NCI-H1930 (cell line): ENCODE measurements at regions not wholly inside any gene's neighbourhood (a gene's known extent, or its start where the extent isn't known, plus 50 kb on each side); places are given as distances from the start of the nearest gene placed in this dataset.

ENCODE experiments used
- DNase-seq, 2 experiments: peaks; one replicate each; lab custom pipeline; 2025; lab: John Stamatoyannopoulos, UW

DNA sequence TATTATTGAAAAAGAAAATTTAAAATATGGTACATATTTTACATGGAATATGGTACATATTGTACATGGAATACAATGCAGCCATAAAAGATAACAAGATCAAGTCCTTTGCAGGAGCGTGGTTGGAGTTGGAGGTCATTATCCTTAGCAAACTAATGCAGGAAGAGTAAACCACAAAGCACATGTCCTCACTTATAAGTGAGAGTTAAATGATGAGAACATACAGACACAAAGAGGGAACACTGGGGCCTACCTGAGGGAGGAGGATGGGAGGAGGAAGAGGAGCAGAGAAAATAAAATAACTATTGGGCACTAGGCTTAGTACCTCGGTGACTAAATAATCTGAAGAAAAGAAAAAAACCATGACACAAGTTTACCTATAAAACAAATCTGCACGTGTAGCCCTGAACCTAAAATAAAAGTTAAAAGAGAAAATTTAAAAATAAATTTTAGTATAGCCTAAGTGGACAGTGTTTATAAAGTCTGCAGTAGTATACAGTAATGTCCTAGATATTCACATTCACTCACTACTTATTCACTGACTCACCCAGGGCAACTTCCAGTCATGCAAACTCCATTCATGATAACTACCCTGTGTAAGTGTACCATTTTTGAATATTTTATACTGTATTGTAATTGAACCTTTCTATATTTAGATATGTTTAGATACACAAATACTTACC is 204.4 kb downstream of the FAM76B start:
- no peak for DNase-seq

DNA sequence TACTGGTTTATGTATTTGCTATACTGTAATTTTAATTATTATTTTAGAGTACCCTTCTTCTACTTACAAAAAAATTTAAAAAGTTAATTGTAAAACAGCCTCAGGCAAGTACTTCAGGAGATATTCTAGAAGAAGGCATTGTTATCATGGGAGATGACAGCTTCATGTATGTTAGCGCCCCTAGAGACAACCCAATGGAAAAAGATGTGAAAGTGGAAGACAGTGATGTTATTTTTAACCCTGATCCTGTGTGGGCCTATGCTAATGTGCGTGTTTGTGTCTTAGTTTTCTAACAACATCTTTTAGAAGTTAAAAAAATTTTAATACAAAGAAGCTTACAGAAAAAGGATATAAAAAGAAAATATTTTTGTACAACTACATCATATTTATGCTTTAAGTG is 205.0 kb downstream of the FAM76B start:
- DNase-seq: no peak

DNA sequence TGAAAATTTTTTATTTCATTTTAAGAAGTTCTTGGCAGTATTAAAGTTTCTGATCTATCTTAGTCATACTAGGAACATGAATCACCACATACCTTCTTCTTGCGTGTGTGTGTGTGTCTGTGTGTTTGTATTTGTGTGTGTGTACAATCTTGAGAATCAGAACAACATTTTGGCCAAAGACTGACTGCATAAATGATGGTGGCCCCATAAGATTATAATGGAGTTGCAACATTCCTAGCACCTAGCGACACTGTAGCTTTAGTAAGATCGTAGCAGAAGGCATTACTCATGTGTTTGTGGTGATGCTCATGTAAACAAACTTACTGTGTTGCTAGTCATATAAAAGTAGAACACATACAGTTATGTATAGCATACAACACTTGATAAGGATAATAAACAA is 205.4 kb downstream of the FAM76B start:
- no peak for DNase-seq

DNA sequence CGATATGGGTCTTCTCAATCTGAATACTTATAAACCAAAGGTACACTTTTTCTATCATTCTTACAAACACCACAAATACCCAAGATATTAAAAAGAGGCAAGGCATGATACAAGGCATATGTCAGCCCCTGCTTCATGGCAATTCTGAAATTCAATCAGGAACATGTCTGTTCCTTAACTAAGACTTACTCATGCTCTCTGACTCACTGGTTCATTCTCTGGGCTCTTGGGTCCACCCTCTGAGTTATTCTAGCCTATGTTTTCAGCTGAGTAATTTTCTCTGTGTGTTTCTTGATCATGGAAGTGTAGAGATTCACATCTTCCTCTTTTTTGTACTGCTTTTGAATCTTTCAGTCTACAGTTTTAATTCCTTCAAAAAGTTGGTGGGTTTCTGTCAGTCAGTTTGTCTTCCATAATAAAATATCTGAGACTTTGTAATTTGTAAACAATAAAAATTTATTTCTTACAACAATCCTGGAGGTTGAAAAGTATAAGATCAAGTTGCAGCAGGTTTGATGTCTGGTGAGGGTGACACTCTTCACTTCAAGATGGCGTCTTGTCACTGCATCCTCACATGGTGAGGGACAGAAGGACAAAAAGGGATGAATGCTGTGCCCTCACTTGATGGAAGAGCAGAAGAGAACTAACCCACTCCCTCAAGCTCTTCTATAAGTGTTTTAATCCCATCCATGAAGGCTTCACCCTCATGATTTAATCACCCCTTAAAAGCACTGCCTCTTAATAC is 211.7 kb downstream of the FAM76B start:
- DNase-seq: no peak

DNA sequence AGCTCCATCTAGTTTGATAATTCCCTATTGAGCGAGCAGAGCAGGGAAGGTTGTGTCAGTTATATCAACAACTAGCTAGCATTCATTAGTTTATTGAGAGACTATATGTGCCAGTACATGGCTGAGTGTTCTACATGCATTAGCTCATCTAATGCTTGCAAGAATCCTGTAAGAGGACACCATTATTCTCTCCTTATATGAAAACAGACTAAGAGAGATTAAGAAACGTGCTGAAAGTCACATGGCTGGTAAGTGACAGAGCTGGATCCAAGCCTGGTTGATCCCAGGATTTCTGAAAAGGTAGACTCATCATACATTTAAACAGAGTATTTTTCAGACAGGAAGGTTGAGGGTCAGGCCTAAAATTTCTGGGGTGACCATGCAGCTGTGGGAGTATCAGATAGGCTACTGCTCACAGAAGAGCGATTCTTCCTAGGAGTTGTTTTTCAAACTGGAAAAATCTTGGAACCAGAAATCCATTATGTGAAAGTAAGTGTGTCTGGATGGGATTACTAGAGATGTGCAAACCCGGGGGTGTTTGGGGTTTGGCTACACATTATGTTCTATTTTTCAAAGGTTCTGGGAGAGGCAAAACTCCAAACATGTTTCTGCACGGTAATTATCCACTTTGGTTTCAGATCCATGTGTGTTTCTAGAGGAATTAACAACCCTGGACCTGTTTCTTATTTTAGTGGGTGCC is 213.3 kb downstream of the FAM76B start:
- DNase-seq: no peak

DNA sequence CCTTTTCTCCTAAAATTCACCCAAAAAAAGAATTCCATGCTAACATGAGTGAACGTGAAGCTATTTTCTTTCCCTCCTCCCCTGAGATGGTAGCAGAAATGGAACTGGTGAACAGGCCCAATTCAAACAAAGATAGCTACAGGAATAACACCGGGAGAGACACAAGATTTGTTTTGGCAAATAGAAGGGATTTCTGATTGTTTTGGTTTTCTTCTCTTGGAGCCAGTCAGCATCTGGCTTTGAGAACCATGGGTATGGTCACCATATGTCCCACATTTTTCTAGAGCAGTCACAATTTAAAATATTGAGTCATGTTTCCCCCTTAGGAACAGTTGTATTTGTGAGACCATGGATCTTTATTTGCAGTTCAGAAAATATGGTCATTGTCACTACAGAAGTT is 214.1 kb downstream of the FAM76B start:
- DNase-seq: no peak

DNA sequence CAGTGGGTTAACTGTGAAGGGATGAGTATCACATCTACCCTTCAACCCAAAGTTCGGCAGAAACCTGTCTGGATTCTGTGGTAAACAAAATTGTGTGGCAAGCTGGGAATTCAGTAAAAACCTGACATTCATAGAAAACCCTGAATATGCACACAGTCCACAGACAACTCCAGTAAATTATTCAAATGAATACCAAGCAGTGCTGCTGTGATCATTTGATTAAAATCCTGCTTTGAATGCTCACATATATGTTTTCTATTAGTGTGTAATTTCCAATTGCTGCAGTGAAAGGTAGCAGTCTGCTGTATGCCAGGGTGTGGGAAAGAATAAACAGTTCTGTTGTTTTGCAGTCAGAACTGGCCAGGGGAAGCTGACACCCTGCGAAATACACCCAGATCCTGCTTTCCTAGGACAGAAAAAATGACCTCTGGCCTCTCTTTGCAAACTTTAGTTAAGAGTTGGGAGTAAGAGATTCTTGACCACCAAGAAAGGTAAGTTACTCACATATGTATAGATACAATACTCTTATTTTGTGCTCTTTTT is 217.8 kb downstream of the FAM76B start:
- DNase-seq: no peak

DNA sequence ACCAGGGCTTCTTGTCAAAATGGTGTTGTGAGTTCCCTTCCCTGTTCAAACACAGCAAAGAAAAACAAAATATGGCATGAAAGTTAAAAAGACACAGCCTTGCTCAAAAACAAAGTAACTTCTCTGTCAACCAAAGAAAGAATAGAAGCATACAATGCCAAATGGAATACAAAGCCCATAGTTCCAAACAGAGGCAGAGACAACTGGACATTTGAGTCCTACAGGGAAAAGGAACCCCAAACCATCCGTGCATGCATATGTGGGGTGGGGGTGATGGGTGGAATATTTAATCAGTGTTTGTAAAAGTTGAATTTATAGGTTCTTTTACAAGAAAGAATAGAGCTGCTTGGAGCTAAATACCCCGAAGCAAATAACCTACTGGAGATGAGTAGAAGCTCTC is 218.7 kb downstream of the FAM76B start:
- no peak for DNase-seq

DNA sequence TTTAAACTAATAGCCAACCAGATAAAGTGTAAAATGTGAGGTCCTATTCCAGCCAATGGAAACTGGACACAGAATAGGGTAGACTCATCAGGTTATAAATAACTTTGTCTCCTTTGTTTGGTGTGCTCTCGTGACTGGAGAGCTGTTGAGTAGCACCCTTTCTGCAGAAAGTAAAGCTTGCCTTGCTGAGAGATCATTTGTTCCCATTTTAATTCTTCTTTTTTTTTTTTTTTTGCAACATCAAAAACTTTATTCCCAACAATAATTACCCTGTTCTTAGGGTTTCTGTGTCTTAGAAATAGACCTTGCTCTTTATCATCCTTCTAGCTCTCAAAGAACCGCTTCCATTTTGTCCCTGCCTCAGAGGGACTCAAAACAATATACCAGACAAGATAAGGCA is 220.4 kb downstream of the FAM76B start:
- no peak for DNase-seq

DNA sequence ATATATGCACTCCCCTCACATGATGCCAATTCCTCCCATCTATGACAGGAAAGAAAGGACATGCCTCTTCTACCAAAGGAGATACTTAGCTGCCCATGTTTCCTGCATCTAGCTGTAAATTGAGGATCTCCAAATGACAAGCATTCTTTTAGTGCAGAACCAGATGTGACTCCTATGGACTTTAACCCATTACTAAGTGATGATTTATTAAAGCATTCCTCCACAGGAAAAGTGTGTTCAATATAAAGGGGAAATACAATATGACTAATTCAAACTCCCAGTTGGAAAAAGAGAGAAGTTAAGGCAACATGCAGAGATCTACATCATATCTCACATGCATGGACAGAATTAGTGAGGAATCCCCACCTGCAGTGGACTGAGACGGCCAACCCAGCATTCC is 221.3 kb downstream of the FAM76B start:
- DNase-seq: no peak

DNA sequence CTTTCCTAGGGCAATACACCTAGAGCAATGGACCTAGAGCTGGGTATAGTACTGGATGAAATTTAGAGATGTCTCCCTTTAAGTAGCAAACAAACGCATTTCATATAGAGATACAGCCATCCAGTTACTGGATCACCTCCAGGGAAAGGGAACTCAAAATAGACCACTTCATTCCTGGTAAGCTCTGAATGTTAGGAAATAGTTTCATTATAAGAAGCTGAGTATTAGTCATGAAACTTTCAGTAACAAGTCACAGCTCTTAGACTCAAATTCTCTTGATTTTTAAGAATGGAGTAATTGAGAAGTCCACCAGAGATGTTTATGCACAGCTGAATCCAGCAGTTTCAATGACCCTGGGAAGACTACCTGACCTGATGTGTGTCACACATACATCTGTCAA is 221.9 kb downstream of the FAM76B start:
- no peak for DNase-seq

DNA sequence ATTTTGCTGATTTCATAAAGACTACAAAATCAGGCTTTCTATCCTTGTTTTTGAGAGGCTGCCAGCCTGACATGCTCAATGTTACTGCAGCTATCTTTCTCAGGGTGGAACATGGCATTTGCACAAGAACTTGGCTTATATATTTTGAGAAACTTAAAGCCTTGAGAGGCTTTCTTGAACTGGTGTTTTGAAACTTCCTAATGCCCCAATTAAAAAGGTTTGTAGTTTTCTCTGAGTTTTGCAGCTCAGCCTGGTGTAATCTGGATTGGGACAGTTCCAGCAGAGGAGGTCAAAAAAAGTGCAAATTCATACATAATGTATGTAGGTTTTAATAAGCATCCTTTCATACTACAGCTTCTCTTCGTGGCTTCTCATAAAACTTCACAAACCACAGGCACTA is 223.4 kb downstream of the FAM76B start:
- no peak for DNase-seq

DNA sequence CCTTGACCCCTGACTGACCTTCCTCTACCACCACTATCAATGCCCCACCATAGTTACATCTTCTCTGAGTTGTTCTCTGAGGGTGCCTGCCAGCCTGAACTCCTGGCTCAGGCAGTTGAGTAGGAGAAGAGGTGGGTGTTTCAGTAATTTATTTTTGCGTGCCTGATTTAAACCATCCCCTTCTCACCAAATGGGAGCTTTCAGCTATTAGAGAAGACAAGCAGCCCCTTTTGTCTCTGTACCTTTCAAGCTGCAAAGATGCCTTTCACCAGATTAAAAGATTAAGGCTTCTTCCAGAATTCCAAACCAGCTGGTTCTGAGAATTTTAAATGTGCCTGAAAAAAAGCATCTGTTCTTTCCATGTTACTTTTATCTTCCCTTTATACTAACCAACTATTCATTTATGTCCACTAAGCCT is 223.8 kb downstream of the FAM76B start:
- DNase-seq: no peak

DNA sequence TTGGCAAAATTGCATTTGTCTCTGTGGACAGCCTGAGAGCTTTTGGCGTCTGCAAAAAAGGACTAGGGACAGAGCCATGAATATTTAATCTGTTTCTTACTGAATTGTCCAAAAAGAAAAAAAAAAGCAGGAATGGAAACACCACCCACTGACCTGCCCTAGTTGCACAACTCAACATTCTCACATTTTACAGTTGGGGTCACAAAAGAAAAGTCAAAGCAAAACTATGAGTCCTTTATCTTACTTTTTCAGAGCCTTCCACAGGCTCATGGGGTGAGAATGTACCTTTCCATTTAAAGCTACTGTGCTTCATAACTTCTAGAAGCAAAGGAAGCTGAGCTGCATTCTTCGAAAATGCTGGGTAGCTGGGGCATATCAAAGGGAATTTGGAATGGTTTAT is 225.7 kb downstream of the FAM76B start:
- no peak for DNase-seq

DNA sequence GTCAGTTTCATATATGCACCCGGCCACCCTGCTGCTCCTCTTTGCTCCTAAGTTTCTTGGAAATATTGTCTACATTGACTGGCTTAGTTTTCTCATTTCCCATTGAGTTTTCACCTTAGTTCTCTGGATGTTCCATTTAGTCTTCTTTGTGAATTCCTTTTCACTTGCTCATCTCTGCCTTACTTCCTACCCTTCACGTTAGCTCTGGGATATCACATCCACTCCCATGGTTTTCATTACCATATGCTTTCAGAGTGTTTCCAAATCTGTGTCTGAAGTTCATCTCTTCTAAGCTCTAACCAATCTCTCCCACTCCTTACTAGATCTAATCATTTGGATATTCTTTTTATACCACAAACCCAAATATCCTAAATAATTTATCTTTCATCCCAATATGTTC is 226.4 kb downstream of the FAM76B start:
- DNase-seq: no peak

DNA sequence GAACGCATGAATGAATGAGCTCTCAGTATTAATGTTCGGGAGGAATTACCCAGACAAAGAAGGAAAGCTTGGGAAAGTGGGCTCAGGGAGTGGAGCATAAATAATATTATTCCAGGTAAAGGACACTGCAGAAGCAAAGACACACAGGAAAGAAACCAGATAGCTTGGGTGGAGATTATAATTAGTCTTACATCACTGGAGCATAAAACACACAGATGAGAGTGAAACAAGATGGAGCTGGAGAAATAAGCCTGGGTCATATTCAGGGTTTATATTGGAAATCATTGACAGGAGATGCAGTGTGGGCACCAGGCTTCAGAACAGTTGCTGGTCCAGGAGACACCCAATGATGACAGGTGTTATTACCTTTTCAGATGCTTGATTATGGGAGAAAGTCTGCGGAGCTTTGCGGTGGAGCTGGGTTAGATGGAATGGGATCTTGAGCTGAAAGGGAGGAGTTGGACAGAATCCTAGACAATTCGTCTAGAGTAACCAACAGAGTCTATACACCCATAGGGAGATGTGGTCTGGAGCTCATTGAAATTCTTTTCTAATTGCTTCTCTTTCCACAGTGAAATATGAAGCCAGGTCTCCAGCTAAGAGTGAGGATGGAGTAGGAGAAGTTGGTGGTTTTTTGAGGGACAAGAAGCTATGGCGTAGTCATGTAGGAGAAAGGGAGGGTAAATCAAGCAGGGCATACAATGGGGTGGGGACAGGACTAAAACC is 227.2 kb downstream of the FAM76B start:
- DNase-seq: no peak

DNA sequence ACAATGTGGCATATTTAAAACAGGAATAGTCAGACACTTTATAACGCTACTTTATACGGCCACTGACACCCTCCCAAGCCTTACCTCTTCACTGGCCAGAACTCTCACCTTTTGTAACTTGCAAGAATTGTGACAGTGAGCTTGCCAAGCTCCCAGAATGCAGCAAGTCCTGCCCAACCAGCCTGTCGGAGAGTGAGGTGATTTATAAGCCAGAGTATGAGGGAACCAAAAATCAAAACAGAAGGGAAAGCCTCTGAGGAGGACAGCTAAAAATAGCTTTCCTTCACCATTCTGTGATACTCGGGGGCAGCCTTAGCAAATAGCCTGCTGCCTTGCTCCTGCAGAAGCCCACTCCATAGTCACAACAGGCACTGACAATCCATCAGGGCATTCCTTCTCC is 229.7 kb downstream of the FAM76B start:
- no peak for DNase-seq

DNA sequence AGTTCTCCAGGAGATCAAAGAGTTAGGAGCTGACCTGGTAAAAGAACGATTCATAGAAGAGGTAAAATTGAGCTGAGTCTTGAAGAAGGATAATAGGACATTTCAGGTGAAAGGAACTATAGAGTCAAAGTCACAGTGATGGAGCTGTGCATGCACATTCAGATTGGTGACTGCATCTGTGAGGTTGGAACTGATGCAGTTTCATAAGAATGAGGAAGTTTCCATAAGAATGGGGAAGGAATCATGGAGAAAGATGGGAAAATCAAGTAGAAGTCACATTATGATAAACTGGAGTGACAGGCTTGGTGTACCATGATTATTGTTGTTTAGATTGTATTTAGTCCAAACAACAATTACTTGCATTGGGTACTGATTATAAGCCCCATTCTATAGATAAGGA is 232.2 kb downstream of the FAM76B start:
- DNase-seq: no peak

DNA sequence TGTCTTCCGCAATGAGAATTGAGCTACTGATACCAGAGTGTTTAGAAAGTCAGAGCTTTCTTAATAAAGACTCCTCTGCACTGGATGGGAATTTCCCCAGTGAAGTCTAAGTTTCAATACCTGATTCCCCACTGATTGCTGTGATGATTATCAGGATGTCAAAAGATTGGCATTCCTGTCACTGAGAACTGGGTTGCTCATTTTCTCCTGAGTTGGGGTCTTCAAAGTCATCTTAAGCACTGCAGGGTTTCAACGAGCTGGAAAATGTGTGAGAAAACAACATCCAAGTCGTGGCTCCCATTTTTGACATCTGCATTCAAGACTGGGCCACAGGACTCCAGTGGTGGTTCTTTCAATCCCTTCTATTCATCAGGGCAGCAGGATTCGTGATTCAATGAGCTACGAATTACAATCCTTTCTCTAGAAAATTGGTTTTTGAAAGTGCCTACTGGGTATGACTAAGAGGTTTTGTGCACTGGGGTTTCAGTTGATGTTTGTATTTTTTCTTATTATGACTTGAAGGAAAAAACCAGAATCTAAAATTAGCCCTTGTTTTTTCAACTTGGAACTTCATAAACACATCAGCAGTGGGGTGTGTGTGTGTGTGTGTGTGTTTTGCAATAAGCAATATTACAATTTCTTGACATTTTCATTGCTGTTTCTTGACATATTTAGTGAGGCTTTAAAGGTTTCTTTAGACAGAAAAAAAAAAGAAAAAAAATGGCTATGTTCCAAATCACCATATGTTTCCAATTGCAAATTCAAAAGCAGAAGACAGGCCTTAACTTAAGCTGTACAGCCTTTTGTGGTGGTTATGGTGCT is 233.0 kb downstream of the FAM76B start:
- no peak for DNase-seq

DNA sequence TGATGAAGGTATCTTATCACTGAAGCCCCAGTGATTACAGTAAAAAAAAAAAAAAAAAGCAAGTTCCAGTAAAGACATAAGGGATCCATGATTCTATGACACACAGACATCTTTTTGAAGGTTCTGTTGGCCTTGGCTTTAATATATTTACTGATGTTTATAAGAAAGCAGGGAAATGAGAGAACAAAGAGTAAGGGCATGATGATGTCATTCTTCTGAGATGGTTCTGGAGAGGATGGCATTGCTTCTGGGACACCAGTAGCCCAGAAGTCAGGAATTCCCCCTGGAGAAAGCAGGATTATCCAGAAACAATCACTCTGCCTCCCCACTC is 233.6 kb downstream of the FAM76B start:
- DNase-seq: no peak

DNA sequence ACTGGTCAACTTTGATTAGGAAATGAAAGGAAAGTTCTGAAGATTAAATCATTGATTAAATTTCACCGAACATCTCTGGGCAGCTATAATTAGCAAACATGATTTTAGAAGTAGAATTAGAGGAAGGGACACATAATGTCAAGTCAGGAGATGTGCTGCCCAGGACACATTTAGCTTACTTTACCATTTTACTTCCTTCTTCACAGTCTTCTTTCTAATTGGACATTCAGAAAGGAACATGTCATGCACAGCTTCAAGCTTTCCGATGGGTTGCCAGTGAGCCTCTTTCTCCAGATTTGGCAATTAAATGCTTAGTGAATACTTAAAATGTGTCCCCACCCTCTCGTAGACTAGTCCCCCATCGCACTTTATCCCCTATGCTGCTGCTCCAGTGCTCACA is 234.7 kb downstream of the FAM76B start:
- no peak for DNase-seq

DNA sequence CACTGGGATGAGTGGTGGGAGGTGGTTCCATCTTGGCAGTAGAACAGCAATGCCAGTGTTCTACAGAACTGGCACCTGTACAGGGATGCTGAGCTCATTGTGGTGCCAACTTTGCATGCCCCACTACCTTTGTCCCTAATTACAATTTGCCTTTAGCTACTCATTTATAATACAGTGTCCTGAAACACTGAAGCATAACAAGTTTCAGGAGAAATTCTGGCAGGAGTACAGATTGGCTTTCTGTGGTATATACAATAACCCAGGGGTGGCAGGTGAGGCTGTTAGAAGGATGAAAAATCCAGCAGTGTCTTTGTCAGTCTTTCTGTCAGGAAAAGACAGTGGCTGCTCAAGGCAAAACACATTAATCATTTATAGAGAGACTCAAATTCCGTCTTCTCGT is 240.3 kb downstream of the FAM76B start:
- no peak for DNase-seq
